ENCODE measurements at regions not wholly inside any gene's neighbourhood (a gene's known extent, or its start where the extent isn't known, plus 50 kb on each side); places are given as distances from the start of the nearest gene placed in this dataset.
A peak's percentile ranks its signal among the peaks of the same experiment; 100 is the strongest.

- Histone ChIP-seq H3K27ac (peak overlapping the region in 1 of 3 donors; percentile 43), H3K27me3 (no peaks in the 10 kb centered on the region), H3K36me3 (no peaks in the 10 kb centered on the region), H3K4me3 (replicated peaks in 1 of 3) (no peak overlapping the region), H3K9me3 (no peaks in the 10 kb centered on the region), H3K4me1 (no peaks in the 10 kb centered on the region)
- intact Hi-C loops (cut with DNase I), result no loop called here
- 33 to 35% methylated on average over 4 of the region's 4 CpGs for WGBS, 2 donors
- TF ChIP-seq CTCF (IDR thresholded peaks at IDR 0.05), result no peak
- no peak for TF ChIP-seq POLR2A (IDR thresholded peaks at IDR 0.05)
- DNase-seq, result peak; percentile 8 to 17
Observed at GRCh38 chr6:121531658-121532169, 96.3 kb downstream of the GJA1 start.

GRCh38 chr6:121533321-121533841, 97.9 kb downstream of the GJA1 start:
- H3K27ac ChIP-seq, result no peak overlapping the region
- H3K9me3 ChIP-seq, result no peaks in the 10 kb centered on the region
- TF ChIP-seq CTCF (IDR thresholded peaks at IDR 0.05) (no peak), POLR2A (IDR thresholded peaks at IDR 0.05) (no peak)
- no peak overlapping the region for H3K4me3 ChIP-seq (replicated peaks in 1 of 3)
- H3K36me3 ChIP-seq, result no peaks in the 10 kb centered on the region
- 88 to 89% methylated on average over 3 of the region's 3 CpGs for WGBS, 2 donors
- no peak for DNase-seq
- intact Hi-C loops (cut with DNase I), result no loop called here
- H3K4me1 ChIP-seq, result no peaks in the 10 kb centered on the region
- no peaks in the 10 kb centered on the region for H3K27me3 ChIP-seq

DNA sequence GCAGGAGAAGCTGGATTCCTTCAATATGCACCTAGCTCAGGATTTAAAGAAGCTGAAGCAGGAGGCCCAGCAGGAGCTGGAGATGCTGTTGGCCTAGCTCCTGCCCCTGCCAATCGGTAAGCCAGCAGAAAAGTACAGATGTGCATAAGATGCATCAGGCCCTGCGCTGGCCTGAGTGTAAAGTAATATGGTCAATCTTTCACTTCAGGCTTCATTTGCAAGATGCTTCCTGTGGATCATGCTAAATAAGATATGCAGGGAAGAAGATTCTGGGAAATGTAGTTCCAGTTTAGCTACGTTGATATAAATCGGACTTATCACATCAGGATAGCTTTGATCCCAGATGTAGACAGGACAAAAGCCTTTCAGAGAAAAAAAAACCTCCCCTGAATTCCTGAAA, 100.3 kb downstream of the GJA1 start:
- WGBS, 2 donors, result 96 to 98% methylated on average over 4 of the region's 4 CpGs
- Histone ChIP-seq H3K4me3 (replicated peaks in 1 of 3) (no peak overlapping the region), H3K27ac (no peak overlapping the region), H3K9me3 (no peaks in the 10 kb centered on the region), H3K4me1 (no peaks in the 10 kb centered on the region), H3K36me3 (no peaks in the 10 kb centered on the region), H3K27me3 (no peaks in the 10 kb centered on the region)
- intact Hi-C loops (cut with DNase I), result no loop called here
- TF ChIP-seq POLR2A (IDR thresholded peaks at IDR 0.05), result no peak
- DNase-seq, result no peak

DNA sequence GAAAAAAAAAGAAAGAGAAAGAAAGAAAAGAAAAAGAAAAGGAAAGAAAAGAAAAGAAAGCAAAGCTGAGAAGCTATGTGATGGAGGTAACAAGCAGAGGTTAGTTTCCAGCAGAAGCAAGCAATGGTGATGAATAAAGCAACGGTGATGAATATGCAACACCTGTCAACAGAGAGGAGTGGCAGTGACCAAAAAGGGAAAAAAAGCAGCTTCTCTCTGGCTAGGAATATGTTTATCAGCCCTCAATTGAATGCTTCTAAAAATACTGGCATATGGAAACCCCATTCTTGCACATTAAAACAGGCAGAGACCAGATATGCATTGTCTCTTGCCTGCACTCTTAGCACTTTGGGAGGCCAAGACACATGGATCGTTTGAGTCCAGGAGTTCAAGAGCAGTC, 100.9 kb downstream of the GJA1 start:
- Histone ChIP-seq H3K4me3 (replicated peaks in 1 of 3) (no peak overlapping the region), H3K4me1 (no peaks in the 10 kb centered on the region), H3K27ac (no peak overlapping the region), H3K9me3 (no peaks in the 10 kb centered on the region), H3K36me3 (no peaks in the 10 kb centered on the region), H3K27me3 (no peaks in the 10 kb centered on the region)
- TF ChIP-seq CTCF (IDR thresholded peaks at IDR 0.05), result no peak
- TF ChIP-seq POLR2A (IDR thresholded peaks at IDR 0.05), result no peak
- 85 to 95% methylated on average over 2 of the region's 2 CpGs for WGBS, 2 donors
- DNase-seq, result no peak
- intact Hi-C loops (cut with DNase I), result no loop called here

DNA sequence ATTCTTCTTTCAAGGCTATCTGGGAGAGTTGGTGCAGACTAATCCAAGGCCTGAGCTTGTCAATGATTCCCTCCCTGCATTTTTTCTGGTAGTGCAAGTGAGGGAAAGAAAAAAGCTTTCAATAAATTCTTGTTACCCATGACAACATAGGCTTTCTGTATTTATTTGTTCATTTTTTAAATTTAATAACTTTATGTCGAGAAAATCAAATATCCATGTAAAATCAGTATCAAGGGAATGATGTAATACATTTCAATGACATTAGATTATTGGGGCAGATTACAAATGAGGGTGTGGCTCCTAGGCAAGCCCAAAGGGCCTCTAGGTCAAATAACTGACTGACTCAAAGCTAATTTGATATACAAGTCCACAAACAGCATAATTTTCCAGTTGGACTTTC, 104.0 kb downstream of the GJA1 start:
- H3K4me1 ChIP-seq, result no peaks in the 10 kb centered on the region
- DNase-seq, result no peak
- H3K27me3 ChIP-seq, result no peaks in the 10 kb centered on the region
- no peaks in the 10 kb centered on the region for H3K9me3 ChIP-seq
- H3K4me3 ChIP-seq (replicated peaks in 1 of 3), result no peak overlapping the region
- WGBS, 2 donors, result 89 to 94% methylated on average over 1 of the region's 1 CpG
- no peaks in the 10 kb centered on the region for H3K36me3 ChIP-seq
- no peak overlapping the region for H3K27ac ChIP-seq
- intact Hi-C loops (cut with DNase I), result no loop called here
- TF ChIP-seq POLR2A (IDR thresholded peaks at IDR 0.05) (no peak), CTCF (IDR thresholded peaks at IDR 0.05) (no peak)

Data from thyroid gland (tissue), 4 donors.